ENCODE measurements at regions not wholly inside any gene's neighbourhood (a gene's known extent, or its start where the extent isn't known, plus 50 kb on each side); places are given as distances from the start of the nearest gene placed in this dataset.

DNA sequence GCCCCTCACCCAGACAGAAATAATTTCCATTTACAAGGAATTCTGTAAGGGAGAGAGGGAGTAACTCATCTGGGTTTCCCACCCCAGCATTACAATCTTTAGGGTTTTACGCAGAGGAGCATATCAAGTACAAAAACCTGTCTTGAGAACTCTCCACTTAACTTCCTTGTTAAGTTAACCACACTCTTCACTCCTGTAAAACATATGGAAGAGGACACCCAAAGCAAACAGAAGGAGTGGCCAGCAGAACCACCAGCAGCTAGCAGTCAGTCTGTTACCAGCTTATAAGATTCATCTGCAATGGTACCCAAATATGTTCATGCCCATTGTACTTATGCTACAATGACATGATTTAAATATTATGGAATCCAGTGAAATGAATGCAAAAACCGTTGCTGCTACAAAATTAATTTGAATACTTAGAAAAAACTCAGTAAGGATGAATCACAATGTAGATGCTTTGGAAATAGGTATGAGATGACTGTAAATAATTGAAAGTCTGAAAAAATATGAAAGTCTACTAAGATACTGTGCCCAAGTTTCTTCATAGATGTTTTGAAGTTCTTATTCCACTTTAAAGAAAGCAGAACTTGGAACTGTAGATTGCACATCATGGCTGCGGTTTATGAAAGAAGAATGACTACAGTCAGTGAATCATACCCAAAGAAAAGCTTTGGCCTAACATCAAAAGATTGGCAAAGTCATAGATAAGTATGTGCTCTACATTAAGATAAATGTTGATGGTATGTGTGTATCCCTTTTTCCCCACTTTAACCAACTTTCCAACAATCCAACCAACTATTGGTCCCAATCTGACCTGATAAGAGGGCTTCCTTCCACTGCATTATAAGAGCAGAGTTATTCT, 233.6 kb downstream of the ACTL7B start:
- no peaks in the 10 kb centered on the region for H4K20me1 ChIP-seq (ENCODE audit: insufficient read depth)
- H3K4me1 ChIP-seq (ENCODE audit: control insufficient read depth in 1 of 2, insufficient read depth in 2 of 2, low read length in 2 of 2): no peaks in the 10 kb centered on the region
- DNase-seq (ENCODE audit: low read depth, low spot score) (no peak), ATAC-seq (no peak)
- H3K36me3 ChIP-seq (ENCODE audit: control insufficient read depth in 1 of 2, insufficient read depth in 2 of 2, low read length in 2 of 2): no peaks in the 10 kb centered on the region
- no peak overlapping the region for H3K27ac ChIP-seq (ENCODE audit: low read depth, low read length)
- H3K9me3 ChIP-seq (ENCODE audit: control insufficient read depth in 1 of 2, insufficient read depth in 1 of 2, low read depth in 1 of 2, low read length in 2 of 2): no peaks in the 10 kb centered on the region
- TF ChIP-seq FOSL1 (IDR thresholded peaks at IDR 0.05; ENCODE audit: low read depth): no peak
- no peak overlapping the region for H3K9ac ChIP-seq (ENCODE audit: low read length)
- no TSS peak for BruUV-seq (replicated peaks)
- intact Hi-C loops (cut with micrococcal nuclease): no loop called here
- H2AFZ ChIP-seq (ENCODE audit: low read depth, low read length, poor library complexity, severe bottlenecking): no peak overlapping the region
- ChIA-PET RAD21 (ENCODE audit: low non-redundant PET in 1 of 2, low total read pairs in 2 of 2, uncharacterized antibody in 2 of 2, unreplicated experiment in 2 of 2) (no interaction called here), POLR2A (no interaction called here), CTCF (no interaction called here)
- no peaks in the 10 kb centered on the region; the same call in 1 of the 2 replicates for H3K9me2 ChIP-seq (ENCODE audit: insufficient read depth)
- no peak overlapping the region for H3K4me3 ChIP-seq (replicated peaks in 1 of 2; ENCODE audit: low read depth in 1 of 2, low read length in 2 of 2)
- H3K4me2 ChIP-seq (ENCODE audit: low read length): no peak overlapping the region
- H3K27me3 ChIP-seq (ENCODE audit: insufficient read depth, low read length): no peaks in the 10 kb centered on the region
- no peaks in the 10 kb centered on the region for H3K79me2 ChIP-seq (ENCODE audit: insufficient read depth, low read length)

DNA sequence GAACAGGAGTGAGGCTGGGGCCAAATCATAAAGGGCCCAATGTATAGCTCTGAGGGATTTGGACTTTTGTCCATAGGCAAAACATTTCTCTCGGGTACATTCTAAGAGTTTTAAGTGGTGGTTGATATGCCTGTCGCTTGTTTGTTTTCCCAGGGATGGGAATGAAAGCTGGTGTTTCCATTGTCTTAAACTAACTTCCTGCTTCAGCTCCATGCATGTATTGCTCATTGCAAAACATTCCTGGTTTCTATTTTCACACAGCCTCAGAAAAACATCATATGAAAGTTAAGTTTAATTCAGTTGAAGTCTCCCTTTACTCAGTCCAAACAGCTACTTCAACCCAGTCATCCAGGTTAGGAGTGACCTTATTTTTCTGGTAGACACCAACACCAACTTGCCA, 235.0 kb downstream of the ACTL7B start:
- ChIA-PET RAD21 (ENCODE audit: low non-redundant PET in 1 of 2, low total read pairs in 2 of 2, uncharacterized antibody in 2 of 2, unreplicated experiment in 2 of 2) (no interaction called here), POLR2A (no interaction called here), CTCF (no interaction called here)
- intact Hi-C loops (cut with micrococcal nuclease): no loop called here
- DNase-seq (ENCODE audit: low read depth, low spot score): no peak
- Histone ChIP-seq H3K4me3 (replicated peaks in 1 of 2; ENCODE audit: low read depth in 1 of 2, low read length in 2 of 2) (no peak overlapping the region), H3K4me2 (ENCODE audit: low read length) (no peak overlapping the region), H3K9me3 (ENCODE audit: control insufficient read depth in 1 of 2, insufficient read depth in 1 of 2, low read depth in 1 of 2, low read length in 2 of 2) (no peaks in the 10 kb centered on the region), H3K79me2 (ENCODE audit: insufficient read depth, low read length) (no peaks in the 10 kb centered on the region), H3K9me2 (ENCODE audit: insufficient read depth) (no peaks in the 10 kb centered on the region; the same call in 1 of the 2 replicates), H4K20me1 (ENCODE audit: insufficient read depth) (no peaks in the 10 kb centered on the region), H3K27ac (ENCODE audit: low read depth, low read length) (no peak overlapping the region), H3K4me1 (ENCODE audit: control insufficient read depth in 1 of 2, insufficient read depth in 2 of 2, low read length in 2 of 2) (no peaks in the 10 kb centered on the region), H3K9ac (ENCODE audit: low read length) (no peak overlapping the region), H3K27me3 (ENCODE audit: insufficient read depth, low read length) (no peaks in the 10 kb centered on the region), H2AFZ (ENCODE audit: low read depth, low read length, poor library complexity, severe bottlenecking) (no peak overlapping the region), H3K36me3 (ENCODE audit: control insufficient read depth in 1 of 2, insufficient read depth in 2 of 2, low read length in 2 of 2) (no peaks in the 10 kb centered on the region)
- TF ChIP-seq POLR2AphosphoS5 (IDR thresholded peaks at IDR 0.05; ENCODE audit: low read depth, low read length) (no peak), CEBPB (IDR thresholded peaks at IDR 0.05; ENCODE audit: low read depth) (no peak), TCF7L2 (IDR thresholded peaks at IDR 0.05; ENCODE audit: borderline replicate concordance, extremely low read depth, insufficient read depth, insufficient read length) (no peak), CBX3 (IDR thresholded peaks at IDR 0.05; ENCODE audit: low read depth) (no peak), ZFX (IDR thresholded peaks at IDR 0.05) (no peak)
- TF ChIP-seq, protein P1, sequence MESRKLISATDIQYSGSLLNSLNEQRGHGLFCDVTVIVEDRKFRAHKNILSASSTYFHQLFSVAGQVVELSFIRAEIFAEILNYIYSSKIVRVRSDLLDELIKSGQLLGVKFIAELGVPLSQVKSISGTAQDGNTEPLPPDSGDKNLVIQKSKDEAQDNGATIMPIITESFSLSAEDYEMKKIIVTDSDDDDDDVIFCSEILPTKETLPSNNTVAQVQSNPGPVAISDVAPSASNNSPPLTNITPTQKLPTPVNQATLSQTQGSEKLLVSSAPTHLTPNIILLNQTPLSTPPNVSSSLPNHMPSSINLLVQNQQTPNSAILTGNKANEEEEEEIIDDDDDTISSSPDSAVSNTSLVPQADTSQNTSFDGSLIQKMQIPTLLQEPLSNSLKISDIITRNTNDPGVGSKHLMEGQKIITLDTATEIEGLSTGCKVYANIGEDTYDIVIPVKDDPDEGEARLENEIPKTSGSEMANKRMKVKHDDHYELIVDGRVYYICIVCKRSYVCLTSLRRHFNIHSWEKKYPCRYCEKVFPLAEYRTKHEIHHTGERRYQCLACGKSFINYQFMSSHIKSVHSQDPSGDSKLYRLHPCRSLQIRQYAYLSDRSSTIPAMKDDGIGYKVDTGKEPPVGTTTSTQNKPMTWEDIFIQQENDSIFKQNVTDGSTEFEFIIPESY (IDR thresholded peaks at IDR 0.05; ENCODE audit: extremely low read depth, insufficient replicate concordance, low read length): no peak
- no TSS peak for BruUV-seq (replicated peaks)
- no peak for ATAC-seq

All from HCT116 (cell line).